HG02678 (cell line): ENCODE measurements at regions not wholly inside any gene's neighbourhood (a gene's known extent, or its start where the extent isn't known, plus 50 kb on each side); places are given as distances from the start of the nearest gene placed in this dataset.

Experiments used
- ATAC-seq: cut with Tn5 transposase; IDR thresholded peaks from one replicate; pipeline ENCODE4 v1.9.1; 2021; ENCODE audit warnings: mild to moderate bottlenecking, moderate library complexity; ENCODE audit not compliant: unreplicated experiment

- ATAC-seq, result no peak
Measured at GRCh38 chr9:107991581-107991980, 502.0 kb upstream of the KLF4 start.

- ATAC-seq, result no peak
Measured at GRCh38 chr9:107989544-107989943, 500.0 kb upstream of the KLF4 start.

- ATAC-seq, result no peak
Measured at GRCh38 chr9:107989099-107989498, 499.5 kb upstream of the KLF4 start.

DNA sequence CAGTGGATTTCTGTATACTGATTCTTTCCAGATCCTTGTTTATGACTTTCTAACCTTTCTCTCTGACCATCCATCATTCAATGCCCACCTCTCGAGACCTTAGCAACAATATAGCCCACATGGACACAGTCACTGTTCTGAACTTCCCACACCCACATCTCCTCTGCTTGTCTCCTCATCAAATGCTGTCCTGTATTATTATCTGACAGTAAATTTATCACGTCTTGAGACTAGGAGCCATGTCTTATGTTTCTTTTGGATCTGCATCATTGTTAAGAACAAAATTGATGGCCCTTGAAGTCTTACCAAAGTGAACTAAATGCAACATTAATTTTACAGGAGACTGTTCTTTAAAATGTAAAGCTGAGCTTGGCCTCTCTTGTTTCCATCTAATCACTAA lies 495.4 kb upstream of the KLF4 start:
- ATAC-seq, result no peak

GRCh38 chr9:107983762-107984161 lies 494.2 kb upstream of the KLF4 start:
- no peak for ATAC-seq

DNA sequence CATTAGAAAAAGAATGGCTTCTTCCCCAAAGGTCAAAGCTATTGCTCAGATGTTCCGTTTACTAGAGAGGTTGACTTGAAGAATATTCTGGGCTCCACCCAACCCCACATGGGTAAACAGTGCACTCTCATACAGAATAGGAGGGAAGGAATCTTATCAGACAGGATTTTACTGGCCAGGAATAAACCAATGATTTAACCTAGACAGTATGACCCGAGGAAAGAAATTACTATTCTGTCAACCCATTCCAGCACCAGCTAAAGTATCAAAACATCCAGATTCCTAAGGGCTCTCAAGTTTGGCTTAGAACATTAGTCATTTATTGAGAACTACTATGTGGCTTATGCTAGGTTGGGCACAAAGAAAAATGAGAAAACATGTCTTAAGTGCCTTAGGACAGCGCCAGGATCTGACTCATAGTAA lies 493.6 kb upstream of the KLF4 start:
- no peak for ATAC-seq

GRCh38 chr9:107982745-107983144 lies 493.2 kb upstream of the KLF4 start:
- ATAC-seq, result no peak

DNA sequence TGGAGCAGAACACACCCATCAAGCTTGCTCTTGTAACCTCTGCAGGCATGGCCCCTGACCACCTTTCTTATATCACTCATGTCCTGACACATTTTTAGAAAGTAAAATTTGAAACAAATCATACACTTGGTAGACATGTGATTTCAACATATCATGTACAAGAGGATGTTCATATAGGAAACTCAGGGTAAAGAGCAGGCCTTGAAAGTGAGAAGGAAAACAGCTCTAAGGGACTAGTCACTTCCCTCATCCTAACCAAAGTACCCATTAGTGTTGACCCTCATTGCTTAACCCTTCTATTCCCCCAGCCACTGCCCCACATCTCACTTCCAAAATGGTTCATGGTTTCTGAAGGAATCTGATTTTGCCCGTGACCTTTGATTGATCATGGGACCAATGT lies 492.4 kb upstream of the KLF4 start:
- no peak for ATAC-seq

DNA sequence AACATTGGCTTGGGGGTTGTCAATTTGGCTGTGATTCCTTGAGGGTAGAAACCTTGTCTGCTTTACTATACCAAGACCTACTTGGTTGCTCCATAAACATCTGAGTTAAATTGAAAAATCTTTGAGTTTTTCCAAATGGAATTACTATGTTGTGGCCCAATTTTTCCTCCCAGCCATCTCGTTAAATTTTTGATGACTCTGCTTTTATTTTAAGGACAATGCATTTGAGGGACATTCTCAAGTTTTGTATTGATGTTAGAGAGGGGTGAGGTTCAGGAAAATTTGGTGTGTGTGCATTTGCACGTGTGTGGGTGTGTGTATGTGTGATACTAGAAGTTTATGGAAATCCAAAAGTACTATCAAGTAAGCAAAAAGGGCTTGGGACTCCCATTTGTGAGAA lies 491.4 kb upstream of the KLF4 start:
- ATAC-seq, result no peak

DNA sequence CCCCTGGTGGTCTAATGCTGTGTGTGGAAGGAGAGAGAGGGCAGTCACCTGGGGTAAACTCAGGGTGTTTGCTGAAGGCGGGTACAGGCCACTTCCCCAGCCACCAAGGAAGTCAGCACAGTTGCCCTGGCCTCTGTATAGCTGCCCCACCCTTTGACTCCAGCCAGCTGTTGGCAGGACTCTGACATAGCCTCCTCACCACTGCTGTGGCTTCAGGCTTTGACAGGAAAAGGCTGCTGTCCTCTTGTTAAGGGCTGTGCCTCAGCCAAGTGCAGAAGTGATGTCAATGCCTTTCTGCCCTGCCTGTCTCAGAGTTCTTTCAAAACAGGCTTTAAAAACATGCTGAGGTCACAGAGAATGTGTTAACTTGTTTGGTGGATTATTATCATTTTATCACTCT lies 487.2 kb upstream of the KLF4 start:
- no peak for ATAC-seq

GRCh38 chr9:107975426-107976010 lies 485.9 kb upstream of the KLF4 start:
- ATAC-seq, result no peak

DNA sequence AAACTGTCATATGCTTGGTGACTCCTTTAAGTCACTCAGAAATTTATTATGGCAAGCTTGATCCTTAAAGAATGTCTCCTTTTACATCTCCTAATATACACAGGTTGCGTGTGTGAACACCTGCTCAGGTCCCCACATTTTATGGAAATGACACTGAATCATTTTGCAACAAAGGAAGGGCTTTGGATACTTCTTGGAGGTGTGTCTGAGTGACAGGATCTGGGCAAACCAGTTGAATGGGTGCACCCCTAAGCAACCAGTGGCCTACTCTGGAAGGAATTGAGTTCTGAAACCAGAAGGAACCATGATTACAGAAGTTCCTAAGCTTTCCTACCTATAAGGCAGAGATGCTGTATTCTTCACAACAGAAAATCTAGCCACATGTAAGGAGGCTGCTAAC lies 483.9 kb upstream of the KLF4 start:
- ATAC-seq, result no peak

DNA sequence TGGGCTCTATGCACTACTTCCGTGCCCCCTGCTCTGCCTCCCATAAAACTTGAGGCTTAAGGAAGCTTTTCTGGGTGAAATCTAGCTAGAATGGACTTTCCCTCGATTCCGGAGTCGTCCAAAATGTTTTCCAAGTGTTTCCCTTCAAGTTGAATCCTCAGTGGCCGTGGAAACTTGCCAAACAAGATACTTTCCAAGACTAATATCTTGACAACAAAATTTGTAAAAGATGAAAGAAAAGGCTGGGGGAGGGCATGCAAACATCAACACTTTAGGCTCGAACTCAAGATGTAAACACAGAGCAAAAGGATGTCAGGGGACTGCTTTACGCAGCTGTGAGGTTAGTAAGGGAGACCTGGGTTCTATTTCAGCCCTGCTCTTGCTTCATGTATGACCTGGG lies 482.8 kb upstream of the KLF4 start:
- no peak for ATAC-seq

GRCh38 chr9:107971241-107971640 lies 481.7 kb upstream of the KLF4 start:
- no peak for ATAC-seq

DNA sequence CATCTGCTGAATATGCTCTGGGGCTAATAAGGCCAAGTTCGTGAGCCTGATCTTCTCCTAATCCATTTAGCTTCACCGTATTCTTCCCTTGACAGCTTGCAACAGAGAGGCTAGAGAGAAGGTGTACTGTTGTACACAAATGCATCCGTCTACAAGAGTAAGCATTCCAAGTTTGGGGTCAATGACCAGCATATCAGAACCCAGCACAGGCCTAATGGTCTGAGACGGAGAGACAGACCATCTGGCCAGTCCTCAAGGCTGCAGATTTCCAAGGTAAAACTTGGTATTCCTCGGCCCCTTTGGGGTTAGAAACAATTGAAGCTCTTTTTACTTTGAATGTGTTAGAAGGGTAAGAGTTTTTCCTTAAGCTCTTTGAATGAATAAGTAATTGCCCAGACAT lies 481.2 kb upstream of the KLF4 start:
- no peak for ATAC-seq

- no peak for ATAC-seq
Measured at GRCh38 chr9:107969727-107970126, 480.2 kb upstream of the KLF4 start.

- no peak for ATAC-seq
Measured at GRCh38 chr9:107969141-107969540, 479.6 kb upstream of the KLF4 start.

DNA sequence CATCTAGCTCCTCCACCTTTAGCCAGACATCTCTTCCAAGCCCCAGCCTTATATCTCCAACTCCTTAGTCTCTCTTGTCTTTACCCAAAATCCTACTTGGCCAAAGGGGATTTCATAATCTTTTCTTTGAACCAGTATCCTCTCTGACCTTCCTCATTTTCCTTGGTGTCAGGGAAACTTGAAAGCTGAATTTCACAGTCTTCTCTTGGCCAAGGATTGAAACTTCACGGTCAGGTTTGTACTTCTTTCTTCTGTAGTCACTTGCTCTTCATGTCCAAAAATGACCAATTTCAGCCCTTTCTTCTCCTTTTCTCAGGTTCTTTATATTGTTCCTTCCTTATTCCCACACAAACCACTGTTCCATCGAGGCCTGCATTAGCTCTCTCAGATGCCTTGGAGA lies 473.7 kb upstream of the KLF4 start:
- ATAC-seq, result no peak

DNA sequence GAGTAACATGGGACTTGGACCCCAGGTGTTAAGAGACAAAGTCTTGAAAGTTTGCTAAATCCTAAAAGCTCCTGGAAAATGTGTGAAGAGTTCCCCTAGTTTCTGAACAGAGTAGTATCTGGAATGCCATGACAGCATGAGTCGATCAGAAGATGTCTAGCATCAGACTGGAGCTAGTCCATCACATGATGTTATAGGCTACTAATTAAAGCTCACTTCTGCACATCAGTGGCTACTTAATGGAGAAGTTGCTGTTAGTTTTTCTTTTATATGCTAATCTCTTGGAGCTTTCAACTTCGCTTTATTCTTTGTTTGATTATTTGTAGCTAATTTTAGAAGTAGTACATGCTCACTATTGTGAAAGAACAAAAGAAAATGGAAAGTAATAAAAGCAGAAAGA lies 471.3 kb upstream of the KLF4 start:
- ATAC-seq, result no peak

DNA sequence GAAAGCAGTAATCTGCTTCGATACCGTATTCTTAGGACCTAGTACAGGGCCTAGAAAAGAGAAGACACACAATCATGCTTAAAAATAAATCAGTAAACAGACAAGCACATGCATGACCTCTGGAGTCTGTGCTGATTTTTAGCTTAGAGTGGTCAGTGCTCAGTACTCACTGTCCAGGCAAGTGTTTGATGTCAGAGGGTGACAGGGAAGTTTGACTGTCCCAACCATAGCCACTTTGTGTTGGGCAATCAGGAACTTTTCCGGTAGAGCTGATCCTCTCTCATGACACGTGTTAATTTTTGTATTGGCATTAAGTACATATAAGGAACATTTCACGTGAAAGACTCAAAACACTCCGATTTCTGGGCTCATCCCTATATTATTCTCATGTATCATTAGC lies 464.7 kb upstream of the KLF4 start:
- no peak for ATAC-seq

DNA sequence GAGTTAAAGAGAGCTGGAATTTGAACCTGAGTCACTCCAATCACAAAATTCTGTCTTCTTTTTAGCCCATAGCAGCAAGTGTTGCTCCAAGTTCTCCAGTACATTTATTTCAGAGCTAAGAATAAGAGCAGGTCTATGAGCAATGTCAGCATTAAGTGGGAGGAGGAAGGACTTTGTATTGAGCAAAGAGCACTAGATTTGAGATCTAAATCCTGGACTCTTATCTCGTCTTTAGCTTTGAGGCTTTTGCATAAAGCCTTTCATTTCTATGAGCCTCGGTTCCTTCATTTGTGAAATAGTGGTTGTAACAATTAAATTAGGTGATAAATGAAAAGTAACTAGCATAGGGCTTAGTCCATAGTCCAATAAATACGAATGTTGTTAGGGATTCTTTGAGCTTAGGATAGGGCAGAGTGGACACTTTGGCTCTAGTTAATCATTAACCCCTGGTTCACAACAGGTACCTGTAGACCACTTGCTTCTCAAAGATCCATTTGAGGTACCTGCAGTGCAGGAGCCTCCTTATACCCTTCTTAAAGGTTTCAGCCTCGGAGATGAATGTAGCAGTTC lies 464.1 kb upstream of the KLF4 start:
- ATAC-seq, result no peak

- no peak for ATAC-seq
Measured at GRCh38 chr9:107952773-107953172, 463.2 kb upstream of the KLF4 start.

DNA sequence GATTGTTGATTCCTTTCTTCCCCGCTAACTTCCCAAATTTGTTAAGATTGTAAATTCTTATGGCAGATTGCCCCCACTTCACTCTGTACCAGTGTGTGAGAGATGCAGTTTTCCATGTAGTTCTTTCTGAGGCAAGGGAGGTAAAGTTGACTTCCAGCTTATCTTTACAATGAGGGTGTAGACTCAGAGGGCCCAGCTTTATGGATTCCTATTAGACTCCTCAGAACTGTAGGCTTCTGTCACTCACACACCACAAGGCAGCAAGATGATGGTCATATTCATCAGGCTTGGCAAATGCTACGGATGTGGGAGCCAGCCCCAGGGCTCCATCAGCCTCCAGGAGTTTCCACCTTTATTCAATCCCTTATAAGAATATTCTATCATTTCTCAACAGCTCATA lies 461.9 kb upstream of the KLF4 start:
- ATAC-seq, result no peak
